NCI-H2227 (cell line): ENCODE measurements at regions not wholly inside any gene's neighbourhood (a gene's known extent, or its start where the extent isn't known, plus 50 kb on each side); places are given as distances from the start of the nearest gene placed in this dataset.

Source experiments
- DNase-seq: peaks from one replicate; lab custom pipeline; 2025; ENCODE audit not compliant: unreplicated experiment; lab: John Stamatoyannopoulos, UW

DNA sequence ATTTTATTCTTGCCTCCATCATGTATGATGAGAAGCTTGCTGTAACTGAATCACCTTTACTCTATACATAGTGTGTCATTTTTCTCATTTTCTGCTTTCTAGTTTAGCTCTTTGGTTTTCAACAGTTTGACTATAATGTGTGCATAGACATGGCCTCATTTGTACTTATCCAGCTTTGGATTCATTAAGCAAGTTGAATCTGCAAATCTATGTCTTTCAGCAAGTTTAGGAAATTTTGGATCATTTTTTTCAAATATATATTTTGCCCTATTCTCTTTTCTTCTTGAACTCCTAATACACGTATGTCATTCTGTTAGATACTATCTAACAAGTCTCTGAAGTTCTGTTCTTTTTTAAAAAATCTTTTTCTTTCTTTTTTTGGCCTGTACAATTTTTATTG is 57.8 kb downstream of the PRLHR start:
- DNase-seq = no peak

GRCh38 chr10:118534136-118534535 is 61.3 kb downstream of the PRLHR start:
- no peak for DNase-seq

GRCh38 chr10:118531105-118531852 is 64.2 kb downstream of the PRLHR start:
- DNase-seq = peak; percentile 28

DNA sequence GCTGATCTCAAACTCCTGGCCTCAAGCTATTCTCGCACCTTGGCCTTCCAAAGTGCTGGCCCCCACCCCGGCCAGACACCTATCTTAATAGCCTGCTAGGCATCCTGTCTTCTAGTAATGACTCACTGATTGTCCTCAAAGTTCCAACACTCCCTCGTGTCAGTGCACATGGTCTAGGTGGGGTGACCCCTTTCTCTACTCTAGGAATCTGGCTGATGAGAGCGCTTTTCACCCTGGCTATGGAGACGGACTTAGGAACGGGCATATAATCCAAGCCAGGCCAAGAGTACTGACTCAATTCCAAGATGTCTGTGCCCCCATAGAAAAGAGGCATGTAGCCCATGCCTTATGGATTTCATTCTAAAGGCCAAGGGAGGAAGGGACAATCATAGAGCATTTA is 67.0 kb downstream of the PRLHR start:
- no peak for DNase-seq

GRCh38 chr10:118523775-118524174 is 71.7 kb downstream of the PRLHR start:
- DNase-seq = no peak

GRCh38 chr10:118522791-118523498 is 72.5 kb downstream of the PRLHR start:
- DNase-seq = no peak

- DNase-seq = no peak
Observed at GRCh38 chr10:118521415-118522117, 73.9 kb downstream of the PRLHR start.

GRCh38 chr10:118520116-118520742 is 75.2 kb downstream of the PRLHR start:
- no peak for DNase-seq

GRCh38 chr10:118518095-118518494 is 77.4 kb downstream of the PRLHR start:
- DNase-seq = no peak

DNA sequence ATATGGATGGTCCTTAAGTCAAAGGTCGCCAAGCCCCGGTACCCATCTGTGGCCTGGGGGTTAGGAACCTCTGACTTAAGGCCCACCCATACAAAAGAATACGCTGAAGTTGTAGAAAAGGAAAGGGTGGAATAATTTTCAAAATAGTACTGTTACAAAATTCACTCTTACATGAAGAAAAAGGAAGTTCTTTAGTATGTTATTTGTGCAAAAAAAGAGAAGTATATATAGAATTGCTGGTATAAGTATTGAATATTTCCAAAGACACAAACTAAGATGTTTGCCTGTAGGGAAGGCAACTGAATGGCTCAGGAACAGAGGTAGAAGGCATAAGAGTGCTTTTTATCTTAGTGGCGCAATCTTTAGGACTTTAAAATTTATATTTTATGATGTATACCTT is 78.7 kb downstream of the PRLHR start:
- DNase-seq = no peak

- DNase-seq = no peak
Observed at GRCh38 chr10:118513174-118513573, 82.3 kb downstream of the PRLHR start.

GRCh38 chr10:118511711-118512110 is 83.7 kb downstream of the PRLHR start:
- DNase-seq = no peak

- DNase-seq = no peak
Observed at GRCh38 chr10:118508863-118509262, 86.6 kb downstream of the PRLHR start.

GRCh38 chr10:118508355-118508754 is 87.1 kb downstream of the PRLHR start:
- no peak for DNase-seq

GRCh38 chr10:118506671-118507590 is 88.5 kb downstream of the PRLHR start:
- DNase-seq = no peak

- DNase-seq = no peak
Observed at GRCh38 chr10:118505363-118505762, 90.1 kb downstream of the PRLHR start.

GRCh38 chr10:118504467-118505205 is 90.8 kb downstream of the PRLHR start:
- no peak for DNase-seq

- no peak for DNase-seq
Observed at GRCh38 chr10:118504044-118504443, 91.4 kb downstream of the PRLHR start.

GRCh38 chr10:118503192-118503591 is 92.3 kb downstream of the PRLHR start:
- no peak for DNase-seq
